ENCODE measurements at regions not wholly inside any gene's neighbourhood (a gene's known extent, or its start where the extent isn't known, plus 50 kb on each side); places are given as distances from the start of the nearest gene placed in this dataset.

- in situ Hi-C loops (cut with MboI) (no loop called here), intact Hi-C loops (cut with micrococcal nuclease) (no loop called here)
- H3K4me2 ChIP-seq (ENCODE audit: insufficient read depth, low read length) = no peak overlapping the region
- H3K9ac ChIP-seq (ENCODE audit: insufficient read depth in 1 of 2, low read depth in 2 of 2, low read length in 2 of 2) = no peak overlapping the region
- ATAC-seq = no peak
- no peaks in the 10 kb centered on the region for H3K36me3 ChIP-seq (ENCODE audit: control insufficient read depth, insufficient read depth, low read length)
- BruUV-seq (replicated peaks) = no TSS peak
- FAIRE-seq = no peak
- H3K4me3 ChIP-seq = no peak overlapping the region
- no peak for DNase-seq (ENCODE audit: extremely low read depth in 1 of 4, low spot score in 3 of 4)
- H3K4me1 ChIP-seq (replicated peaks in 1 of 2; ENCODE audit: control insufficient read depth in 2 of 2, insufficient read depth in 2 of 2, low read length in 2 of 2) = no peaks in the 10 kb centered on the region
- H3K27ac ChIP-seq (ENCODE audit: extremely low read depth, low read depth, low read length) = no peak overlapping the region
- H3K9me3 ChIP-seq (replicated peaks; ENCODE audit: control insufficient read depth, insufficient read depth, low read depth, low read length) = no peaks in the 10 kb centered on the region
- ChIA-PET CTCF (ENCODE audit: low intra/inter-chr PET ratio) (no interaction called here), POLR2A (no interaction called here)
- no peaks in the 10 kb centered on the region for H3K9me1 ChIP-seq (ENCODE audit: control insufficient read depth, insufficient read depth, low read length)
- H3K79me2 ChIP-seq (ENCODE audit: control insufficient read depth, insufficient read depth, low read length) = no peaks in the 10 kb centered on the region
- WGBS (ENCODE audit: insufficient coverage, low coverage, missing lambda C conversion rate) = 0% methylated on average over 7 of the region's 7 CpGs
- no peaks in the 10 kb centered on the region for H4K20me1 ChIP-seq (replicated peaks; ENCODE audit: control insufficient read depth, insufficient read depth, low read length)
- no peaks in the 10 kb centered on the region for H3K27me3 ChIP-seq (ENCODE audit: control insufficient read depth in 2 of 2, insufficient read depth in 2 of 2, low read length in 2 of 2)
- H2AFZ ChIP-seq (ENCODE audit: low read depth, low read length) = no peak overlapping the region
- TF ChIP-seq PRDM10 (IDR thresholded peaks at IDR 0.05; ENCODE audit: partially characterized antibody) = no peak
- TF ChIP-seq SMAD4 (CRISPR knock-in tag; conservative IDR thresholded peaks at IDR 0.05) = no peak
- TF ChIP-seq MTA2 (IDR thresholded peaks at IDR 0.05; ENCODE audit: low read depth) = no peak
- TF ChIP-seq RBM25 (IDR thresholded peaks at IDR 0.05; ENCODE audit: low read depth, low read length, severe bottlenecking) = no peak
- TF ChIP-seq NBN (IDR thresholded peaks at IDR 0.05; ENCODE audit: low read depth) = no peak
- TF ChIP-seq CREB1 (IDR thresholded peaks at IDR 0.05) = no peak
- no peak for TF ChIP-seq CREB1 (CRISPR knock-in tag; IDR thresholded peaks at IDR 0.05)
- no peak for TF ChIP-seq CBFA2T3 (IDR thresholded peaks at IDR 0.05)
- no peak for TF ChIP-seq IRF9 (tag; IDR thresholded peaks at IDR 0.05)
- TF ChIP-seq OTX1 (CRISPR knock-in tag; IDR thresholded peaks at IDR 0.05) = no peak
- no peak for TF ChIP-seq TCF15 (CRISPR knock-in tag; IDR thresholded peaks at IDR 0.05)
- TF ChIP-seq RFX5 (IDR thresholded peaks at IDR 0.05; ENCODE audit: low read depth, low read length) = no peak
- TF ChIP-seq ELK1 (CRISPR knock-in tag; IDR thresholded peaks at IDR 0.05) = no peak
- TF ChIP-seq PCBP2 (IDR thresholded peaks at IDR 0.05; ENCODE audit: low read depth, low read length, poor library complexity, severe bottlenecking) = no peak
- no peak for TF ChIP-seq TBP (optimal IDR thresholded peaks at IDR 0.05; ENCODE audit: low read depth, low read length)
- TF ChIP-seq CHD1 (IDR thresholded peaks at IDR 0.05; ENCODE audit: low read length) = no peak
- TF ChIP-seq ZBTB5 (IDR thresholded peaks at IDR 0.05) = no peak
Observed at GRCh38 chrX:150227321-150227860, 135.7 kb upstream of the MAMLD1 start.

All from K562 (cell line).